ENCODE measurements at regions not wholly inside any gene's neighbourhood (a gene's known extent, or its start where the extent isn't known, plus 50 kb on each side); places are given as distances from the start of the nearest gene placed in this dataset.

- Mint-ChIP-seq H3K9me3 (peaks cover 4 to 10% of the 10 kb centered on the region in 2 donors), H3K27ac (no peak overlapping the region), H3K27me3 (ENCODE audit: low read depth) (no peaks in the 10 kb centered on the region), H3K36me3 (ENCODE audit: insufficient read depth in 2 of 2) (no peaks in the 10 kb centered on the region), H3K4me3 (no peak overlapping the region), H3K4me1 (ENCODE audit: low read depth) (no peaks in the 10 kb centered on the region)
- DNase-seq (no peak), ATAC-seq (replicated peaks in 1 of 2) (no peak)
Measured at GRCh38 chr5:2696156-2696807, 55.2 kb downstream of the IRX2 start.

DNA sequence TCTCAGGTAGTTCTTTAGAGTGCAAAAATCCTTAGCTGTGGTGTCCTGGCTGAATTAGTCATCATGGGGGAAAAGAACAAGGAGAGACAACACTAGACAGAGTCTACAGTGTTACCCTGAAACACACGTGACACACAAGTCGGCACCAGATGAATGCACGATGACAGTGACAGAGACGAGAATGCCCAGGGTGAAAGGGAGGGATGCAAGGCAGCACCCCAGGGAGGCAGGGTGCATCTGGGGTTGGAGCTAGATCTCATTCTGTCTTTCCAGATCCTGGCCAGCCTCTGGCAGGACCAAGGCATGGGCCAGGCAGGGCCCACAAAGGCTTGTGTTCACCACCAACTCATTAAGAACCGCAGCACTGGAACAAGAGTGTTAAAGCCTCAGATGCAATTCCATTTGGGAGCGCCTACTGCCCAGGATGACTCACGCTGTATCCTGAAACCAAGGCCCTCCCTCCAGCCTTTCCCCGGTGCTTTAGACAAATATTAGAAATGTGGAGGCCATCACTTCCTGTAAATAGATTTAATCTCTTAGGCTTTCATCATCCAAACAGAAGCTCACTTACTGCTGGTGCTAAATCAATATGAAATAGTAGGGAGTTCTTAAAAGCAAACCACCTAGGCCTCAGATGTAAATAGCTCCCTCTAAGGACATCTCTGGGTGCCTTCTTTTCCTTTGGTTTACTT, 56.1 kb downstream of the IRX2 start:
- H3K27me3 Mint-ChIP-seq (ENCODE audit: low read depth), result no peaks in the 10 kb centered on the region
- no peak overlapping the region for H3K4me3 Mint-ChIP-seq
- ATAC-seq (replicated peaks in 1 of 2) (no peak), DNase-seq (no peak)
- no peaks in the 10 kb centered on the region for H3K36me3 Mint-ChIP-seq (ENCODE audit: insufficient read depth in 2 of 2)
- H3K27ac Mint-ChIP-seq, result no peak overlapping the region
- no peaks in the 10 kb centered on the region for H3K4me1 Mint-ChIP-seq (ENCODE audit: low read depth)
- peaks cover 6 to 10% of the 10 kb centered on the region in 2 donors for H3K9me3 Mint-ChIP-seq

DNA sequence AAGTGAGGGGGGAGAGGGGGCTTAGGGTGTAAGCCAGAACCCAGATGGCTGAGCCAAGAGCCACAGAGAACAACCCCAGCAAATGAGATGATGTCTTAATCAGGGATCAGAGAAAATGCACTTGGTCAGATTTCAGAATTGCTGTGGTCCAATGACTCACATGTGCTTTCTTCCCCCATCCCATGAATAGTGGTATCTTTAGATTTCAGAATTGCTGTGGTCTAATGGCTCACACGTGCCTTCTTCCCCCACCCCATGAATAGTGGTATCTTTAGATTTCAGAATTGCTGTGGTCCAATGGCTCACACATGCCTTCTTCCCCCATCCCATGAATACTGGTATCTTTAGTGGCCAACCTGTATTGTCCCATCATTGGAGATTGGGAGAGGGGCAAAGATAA, 59.9 kb downstream of the IRX2 start:
- Mint-ChIP-seq H3K4me1 (ENCODE audit: low read depth) (no peaks in the 10 kb centered on the region), H3K27me3 (ENCODE audit: low read depth) (no peaks in the 10 kb centered on the region), H3K36me3 (ENCODE audit: insufficient read depth in 2 of 2) (no peaks in the 10 kb centered on the region), H3K4me3 (no peak overlapping the region), H3K27ac (no peak overlapping the region), H3K9me3 (peaks cover 5 to 8% of the 10 kb centered on the region in 2 donors)
- DNase-seq (no peak), ATAC-seq (replicated peaks in 1 of 2) (no peak)

DNA sequence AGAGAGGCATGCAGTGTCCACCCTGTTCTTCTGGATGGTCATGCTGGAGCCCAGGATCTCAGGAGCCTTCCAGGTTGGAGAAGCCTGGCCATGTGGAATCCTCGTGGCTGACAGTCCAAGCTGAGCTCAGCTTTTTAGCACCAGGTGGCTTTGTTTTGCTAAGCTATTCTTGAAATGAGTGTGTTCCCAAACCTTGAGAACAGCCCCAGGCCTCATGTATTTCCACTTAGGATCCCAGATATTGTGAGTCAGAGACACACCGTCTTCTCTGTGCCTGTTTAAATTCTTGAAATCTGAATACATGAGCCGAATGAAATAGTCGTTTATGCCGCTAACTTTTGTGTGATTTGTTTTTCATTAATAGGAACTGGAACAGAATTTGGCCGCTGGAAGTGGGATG, 61.2 kb downstream of the IRX2 start:
- Mint-ChIP-seq H3K4me1 (ENCODE audit: low read depth) (no peaks in the 10 kb centered on the region), H3K27ac (no peak overlapping the region), H3K9me3 (peaks cover 5 to 8% of the 10 kb centered on the region in 2 donors), H3K36me3 (ENCODE audit: insufficient read depth in 2 of 2) (no peaks in the 10 kb centered on the region), H3K4me3 (no peak overlapping the region), H3K27me3 (ENCODE audit: low read depth) (no peaks in the 10 kb centered on the region)
- no peak for ATAC-seq (replicated peaks in 1 of 2)
- DNase-seq, result no peak

- Mint-ChIP-seq H3K4me1 (ENCODE audit: low read depth) (no peaks in the 10 kb centered on the region), H3K27me3 (ENCODE audit: low read depth) (no peaks in the 10 kb centered on the region), H3K27ac (no peak overlapping the region), H3K36me3 (ENCODE audit: insufficient read depth in 2 of 2) (no peaks in the 10 kb centered on the region), H3K4me3 (no peak overlapping the region), H3K9me3 (peaks cover 2 to 5% of the 10 kb centered on the region in 2 donors)
- DNase-seq (no peak), ATAC-seq (replicated peaks in 1 of 2) (no peak)
Measured at GRCh38 chr5:2688586-2688985, 62.9 kb downstream of the IRX2 start.

GRCh38 chr5:2687746-2688145, 63.7 kb downstream of the IRX2 start:
- Mint-ChIP-seq H3K27me3 (ENCODE audit: low read depth) (no peaks in the 10 kb centered on the region), H3K36me3 (ENCODE audit: insufficient read depth in 2 of 2) (no peaks in the 10 kb centered on the region), H3K9me3 (peaks cover 5 to 6% of the 10 kb centered on the region in 2 donors), H3K4me1 (ENCODE audit: low read depth) (no peaks in the 10 kb centered on the region), H3K27ac (no peak overlapping the region), H3K4me3 (no peak overlapping the region)
- ATAC-seq (replicated peaks in 1 of 2) (no peak), DNase-seq (no peak)

- Mint-ChIP-seq H3K27ac (no peak overlapping the region), H3K27me3 (ENCODE audit: low read depth) (no peaks in the 10 kb centered on the region), H3K9me3 (peaks cover 4 to 6% of the 10 kb centered on the region in 2 donors), H3K4me1 (ENCODE audit: low read depth) (no peaks in the 10 kb centered on the region), H3K4me3 (no peak overlapping the region), H3K36me3 (ENCODE audit: insufficient read depth in 2 of 2) (no peaks in the 10 kb centered on the region)
- ATAC-seq (replicated peaks in 1 of 2) (no peak), DNase-seq (no peak)
Measured at GRCh38 chr5:2686321-2687124, 65.0 kb downstream of the IRX2 start.

GRCh38 chr5:2685651-2686272, 65.7 kb downstream of the IRX2 start:
- Mint-ChIP-seq H3K36me3 (ENCODE audit: insufficient read depth in 2 of 2) (no peaks in the 10 kb centered on the region), H3K4me3 (no peak overlapping the region), H3K9me3 (peaks cover 1 to 6% of the 10 kb centered on the region in 2 donors), H3K27me3 (ENCODE audit: low read depth) (no peaks in the 10 kb centered on the region), H3K4me1 (ENCODE audit: low read depth) (no peaks in the 10 kb centered on the region), H3K27ac (no peak overlapping the region)
- no peak for ATAC-seq (replicated peaks in 1 of 2)
- no peak for DNase-seq

- no peak overlapping the region for H3K4me3 Mint-ChIP-seq
- DNase-seq (no peak), ATAC-seq (replicated peaks in 1 of 2) (no peak)
- H3K9me3 Mint-ChIP-seq, result peaks cover 1 to 6% of the 10 kb centered on the region in 2 donors
- no peaks in the 10 kb centered on the region for H3K27me3 Mint-ChIP-seq (ENCODE audit: low read depth)
- H3K36me3 Mint-ChIP-seq (ENCODE audit: insufficient read depth in 2 of 2), result no peaks in the 10 kb centered on the region
- no peaks in the 10 kb centered on the region for H3K4me1 Mint-ChIP-seq (ENCODE audit: low read depth)
- no peak overlapping the region for H3K27ac Mint-ChIP-seq
Measured at GRCh38 chr5:2684606-2685005, 66.9 kb downstream of the IRX2 start.

GRCh38 chr5:2683720-2684119, 67.8 kb downstream of the IRX2 start:
- no peak overlapping the region for H3K27ac Mint-ChIP-seq
- H3K9me3 Mint-ChIP-seq, result peaks cover 3 to 6% of the 10 kb centered on the region in 2 donors
- H3K4me3 Mint-ChIP-seq, result no peak overlapping the region
- DNase-seq, result no peak
- no peaks in the 10 kb centered on the region for H3K36me3 Mint-ChIP-seq (ENCODE audit: insufficient read depth in 2 of 2)
- H3K27me3 Mint-ChIP-seq (ENCODE audit: low read depth), result no peaks in the 10 kb centered on the region
- H3K4me1 Mint-ChIP-seq (ENCODE audit: low read depth), result no peaks in the 10 kb centered on the region
- ATAC-seq (replicated peaks in 1 of 2), result no peak

GRCh38 chr5:2681476-2681875, 70.0 kb downstream of the IRX2 start:
- ATAC-seq (replicated peaks in 1 of 2) (no peak), DNase-seq (no peak)
- Mint-ChIP-seq H3K27ac (no peak overlapping the region), H3K9me3 (peaks cover 2 to 4% of the 10 kb centered on the region in 2 donors), H3K4me3 (no peak overlapping the region), H3K27me3 (ENCODE audit: low read depth) (no peaks in the 10 kb centered on the region), H3K4me1 (ENCODE audit: low read depth) (no peaks in the 10 kb centered on the region), H3K36me3 (ENCODE audit: insufficient read depth in 2 of 2) (no peaks in the 10 kb centered on the region)

- peaks cover 4% of the 10 kb centered on the region in 2 donors for H3K9me3 Mint-ChIP-seq
- no peak overlapping the region for H3K27ac Mint-ChIP-seq
- H3K4me3 Mint-ChIP-seq, result no peak overlapping the region
- H3K36me3 Mint-ChIP-seq (ENCODE audit: insufficient read depth in 2 of 2), result no peaks in the 10 kb centered on the region
- H3K27me3 Mint-ChIP-seq (ENCODE audit: low read depth), result no peaks in the 10 kb centered on the region
- H3K4me1 Mint-ChIP-seq (ENCODE audit: low read depth), result no peaks in the 10 kb centered on the region
- DNase-seq, result no peak
- ATAC-seq (replicated peaks in 1 of 2), result no peak
Measured at GRCh38 chr5:2680979-2681378, 70.5 kb downstream of the IRX2 start.

DNA sequence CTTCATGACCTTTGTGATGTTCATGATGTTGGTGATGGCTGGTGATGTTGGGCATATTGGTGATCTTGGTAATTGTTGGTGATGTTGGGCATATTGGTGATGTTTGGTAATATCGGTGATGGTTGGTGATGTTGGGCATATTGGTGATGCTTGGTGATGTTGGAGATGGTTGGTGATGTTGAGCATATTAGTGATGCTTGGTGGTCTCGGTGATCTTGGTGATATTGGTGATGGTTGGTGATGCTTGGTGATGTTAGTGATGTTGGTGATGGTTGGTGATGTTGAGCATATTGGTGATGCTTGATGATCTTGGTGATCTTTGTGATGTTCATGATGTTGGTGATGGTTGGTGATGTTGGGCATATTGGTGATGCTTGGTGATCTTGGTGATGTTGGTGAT, 73.8 kb downstream of the IRX2 start:
- Mint-ChIP-seq H3K4me3 (no peak overlapping the region), H3K9me3 (peaks cover 0 to 4% of the 10 kb centered on the region in 2 donors)

More for the DNA sequence above, 73.8 kb downstream of the IRX2 start:
- no peaks in the 10 kb centered on the region for H3K4me1 Mint-ChIP-seq (ENCODE audit: low read depth)
- ATAC-seq (replicated peaks in 1 of 2) (no peak), DNase-seq (no peak)
- no peaks in the 10 kb centered on the region for H3K36me3 Mint-ChIP-seq (ENCODE audit: insufficient read depth in 2 of 2)
- no peaks in the 10 kb centered on the region for H3K27me3 Mint-ChIP-seq (ENCODE audit: low read depth)
- no peak overlapping the region for H3K27ac Mint-ChIP-seq
